Ovary (tissue), 7 donors: ENCODE measurements at regions not wholly inside any gene's neighbourhood (a gene's known extent, or its start where the extent isn't known, plus 50 kb on each side); places are given as distances from the start of the nearest gene placed in this dataset.
A peak's percentile ranks its signal among the peaks of the same experiment; 100 is the strongest.

Source experiments
- DNase-seq, 5 donors: peaks; one replicate each; pipeline ENCODE4 v3.0.0-alpha.2; 2019 to 2020
- H3K27ac ChIP-seq, 2 donors: fragments of 200-600 bp; one replicate each; pipeline versions ENCODE4 v1.5.1 to v1.8.0; 2019 to 2022
- H3K27me3 ChIP-seq: fragments of 200-600 bp; one replicate; pipeline ENCODE4 v1.8.0; 2022
- H3K36me3 ChIP-seq: fragments of 200-600 bp; sonication (generic); one replicate; pipeline ENCODE4 v1.5.1; 2019
- H3K4me1 ChIP-seq: one replicate; pipeline ENCODE4 v1.8.1; 2013; ENCODE audit warnings: mild to moderate bottlenecking, moderate library complexity; ENCODE audit not compliant: insufficient read depth
- H3K4me3 ChIP-seq: fragments of 200-600 bp; sonication (generic); one replicate; pipeline ENCODE4 v1.5.1; 2017
- H3K9me3 ChIP-seq, 2 donors: fragments of 200-600 bp in 1 of 2; sonication (generic) in 1 of 2; one replicate each; pipeline versions ENCODE4 v1.5.1 to v1.8.1; 2013 to 2019; ENCODE audit warnings: mild to moderate bottlenecking in 1 of 2, moderate library complexity in 1 of 2
- EP300 ChIP-seq: sonication (generic); formaldehyde crosslinking; IDR thresholded peaks from one replicate; pipeline ENCODE4 v1.6.1; 2017; ENCODE audit warnings: antibody characterized with exemption
- POLR2A ChIP-seq: fragments of 450-650 bp; IDR thresholded peaks from one replicate; pipeline ENCODE4 v1.6.1; 2017; ENCODE audit warnings: antibody characterized with exemption, mild to moderate bottlenecking, moderate library complexity
- WGBS, 3 donors: extraction: QIAGEN DNeasy Blood & Tissue Kit in 1 of 3; methylation state at CpG; one replicate each; pipeline versions ENCODE4 v1.1.5 to v1.1.7; 2013 to 2017; 5-methylcytosine and 5-hydroxymethylcytosine counted together
- intact Hi-C, 4 donors: fragments of 100-400 bp; cut with DNase I; formaldehyde crosslinking; loops; one replicate each; pipeline versions ENCODE4 v1.11.0 to v1.15.1; 2022 to 2023
- TF ChIP-seq, protein P1 (sequence below), 3 donors: fragments of 450-650 bp in 2 of 3; fragments of 200-600 bp in 1 of 3; IDR thresholded peaks; one replicate each; pipeline versions ENCODE4 v1.5.1 to v1.8.0; 2016 to 2022; ENCODE audit warnings: antibody characterized with exemption in 3 of 3, mild to moderate bottlenecking in 1 of 3
- donor health status: DM: no; HTN: no; CAD: no; lungs with moderate emphysema.
- donor health status: DM: no; HTN: no; CAD: no.
- donor health status: Bipolar disorder and iron deficiency.
- donor health status: DM: no; HTN: no; CAD: no.
- donor health status: DM: yes; HTN: yes; CAD: no.

DNA sequence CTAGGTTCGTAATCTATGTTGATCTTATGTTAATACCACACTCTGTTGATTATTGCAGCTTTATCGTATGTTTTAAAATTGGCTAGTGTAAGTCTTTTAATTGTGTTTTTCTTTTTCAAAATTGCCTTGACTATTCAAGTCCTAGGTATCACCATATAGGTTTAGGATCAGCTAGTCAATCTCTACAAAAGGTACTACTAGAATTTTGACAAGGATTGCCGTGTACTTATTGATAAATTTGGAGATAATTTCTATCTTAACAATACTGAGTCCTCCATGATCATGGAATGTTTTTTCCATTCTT lies 117.9 kb upstream of the PRSS3 start:
- Histone ChIP-seq H3K4me3 (peak overlapping the region; percentile 37), H3K9me3 (peaks cover 0 to 3% of the 10 kb centered on the region in 2 donors), H3K27me3 (no peaks in the 10 kb centered on the region), H3K36me3 (no peaks in the 10 kb centered on the region), H3K27ac (no peak overlapping the region), H3K4me1 (no peaks in the 10 kb centered on the region)
- 31 to 40% (median 32%) methylated on average over 3 of the region's 3 CpGs for WGBS, 3 donors
- intact Hi-C loops: no loop called here
- DNase-seq: no peak
- TF ChIP-seq, protein P1, sequence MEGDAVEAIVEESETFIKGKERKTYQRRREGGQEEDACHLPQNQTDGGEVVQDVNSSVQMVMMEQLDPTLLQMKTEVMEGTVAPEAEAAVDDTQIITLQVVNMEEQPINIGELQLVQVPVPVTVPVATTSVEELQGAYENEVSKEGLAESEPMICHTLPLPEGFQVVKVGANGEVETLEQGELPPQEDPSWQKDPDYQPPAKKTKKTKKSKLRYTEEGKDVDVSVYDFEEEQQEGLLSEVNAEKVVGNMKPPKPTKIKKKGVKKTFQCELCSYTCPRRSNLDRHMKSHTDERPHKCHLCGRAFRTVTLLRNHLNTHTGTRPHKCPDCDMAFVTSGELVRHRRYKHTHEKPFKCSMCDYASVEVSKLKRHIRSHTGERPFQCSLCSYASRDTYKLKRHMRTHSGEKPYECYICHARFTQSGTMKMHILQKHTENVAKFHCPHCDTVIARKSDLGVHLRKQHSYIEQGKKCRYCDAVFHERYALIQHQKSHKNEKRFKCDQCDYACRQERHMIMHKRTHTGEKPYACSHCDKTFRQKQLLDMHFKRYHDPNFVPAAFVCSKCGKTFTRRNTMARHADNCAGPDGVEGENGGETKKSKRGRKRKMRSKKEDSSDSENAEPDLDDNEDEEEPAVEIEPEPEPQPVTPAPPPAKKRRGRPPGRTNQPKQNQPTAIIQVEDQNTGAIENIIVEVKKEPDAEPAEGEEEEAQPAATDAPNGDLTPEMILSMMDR (IDR thresholded peaks at IDR 0.05): no peak
- TF ChIP-seq POLR2A (no peak), EP300 (no peak)

DNA sequence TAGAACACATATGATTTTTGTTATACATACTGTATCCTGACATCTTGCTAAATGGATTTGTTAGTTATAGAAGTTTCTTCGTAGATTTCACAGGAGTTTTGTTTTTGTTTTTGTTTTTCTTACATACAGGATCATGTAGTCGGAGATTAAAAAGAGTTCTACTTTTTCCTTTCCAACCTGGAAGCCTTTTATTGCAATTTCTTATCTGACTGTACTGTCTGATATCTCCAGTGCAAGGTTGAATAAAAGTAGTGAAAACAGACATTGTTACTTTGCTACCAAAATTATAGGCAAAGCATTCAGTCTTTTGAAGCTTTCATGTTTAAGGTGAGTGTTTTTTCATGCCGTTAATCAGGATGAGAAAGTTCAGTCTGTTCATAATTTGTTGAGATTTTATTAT lies 117.4 kb upstream of the PRSS3 start:
- intact Hi-C loops: no loop called here
- TF ChIP-seq, protein P1 (IDR thresholded peaks at IDR 0.05): no peak
- TF ChIP-seq EP300: no peak

DNA sequence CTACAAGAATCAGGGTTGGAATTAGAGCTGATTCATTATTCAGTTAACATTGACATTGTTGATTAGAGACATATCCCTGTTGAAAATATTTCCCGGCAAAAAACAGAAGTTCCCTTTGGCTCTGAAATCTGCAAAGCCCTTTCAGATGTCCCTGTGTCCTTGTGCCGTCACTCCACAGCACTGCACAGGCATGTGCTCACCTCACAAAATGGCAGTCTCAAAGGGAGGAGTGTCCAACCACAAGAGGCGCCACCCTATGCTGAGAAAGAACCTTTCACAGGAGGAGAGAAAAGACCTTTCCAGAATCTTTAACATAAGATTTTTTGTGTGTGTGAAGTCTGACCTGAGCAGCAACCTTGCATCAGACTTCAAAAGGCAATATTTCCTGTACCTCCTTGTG lies 112.8 kb upstream of the PRSS3 start:
- intact Hi-C loops: no loop called here
- 51 to 57% (median 53%) methylated on average over 3 of the region's 3 CpGs for WGBS, 3 donors

More for the DNA sequence above, 117.4 kb upstream of the PRSS3 start:
- Histone ChIP-seq H3K9me3 (peaks cover 0 to 3% of the 10 kb centered on the region in 2 donors), H3K36me3 (no peaks in the 10 kb centered on the region), H3K4me3 (no peak overlapping the region), H3K4me1 (no peaks in the 10 kb centered on the region), H3K27ac (no peak overlapping the region), H3K27me3 (no peaks in the 10 kb centered on the region)
- WGBS, 3 donors: 82 to 90% (median 88%) methylated on average over 3 of the region's 3 CpGs
- no peak for DNase-seq

DNA sequence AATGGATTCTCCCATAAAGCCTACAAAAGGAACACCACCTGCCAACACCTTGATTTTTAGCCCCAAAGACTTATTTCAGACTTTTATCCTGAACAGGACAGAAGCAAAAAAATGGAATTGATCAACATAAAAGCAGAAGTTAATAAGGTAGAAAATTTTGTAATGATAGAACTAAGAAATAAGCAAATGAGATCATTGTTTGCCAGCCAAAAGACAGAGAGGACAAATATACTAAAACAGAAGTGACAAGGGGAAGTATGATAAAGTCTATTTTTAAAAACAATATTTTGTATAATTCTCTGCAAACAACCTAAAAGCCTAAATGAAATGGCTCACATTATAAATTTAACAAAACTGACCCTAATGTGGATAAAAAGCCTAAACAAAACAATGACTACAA lies 110.5 kb upstream of the PRSS3 start:
- intact Hi-C loops: no loop called here
- TF ChIP-seq, protein P1 (IDR thresholded peaks at IDR 0.05): no peak
- no peak for TF ChIP-seq POLR2A
- no peak for TF ChIP-seq EP300

More for the DNA sequence above, 112.8 kb upstream of the PRSS3 start:
- TF ChIP-seq EP300 (no peak), POLR2A (no peak)
- TF ChIP-seq, protein P1 (IDR thresholded peaks at IDR 0.05): no peak
- H3K36me3 ChIP-seq: no peaks in the 10 kb centered on the region
- H3K4me1 ChIP-seq: no peaks in the 10 kb centered on the region
- H3K9me3 ChIP-seq: no peaks in the 10 kb centered on the region
- no peak overlapping the region for H3K27ac ChIP-seq
- no peak overlapping the region for H3K4me3 ChIP-seq
- H3K27me3 ChIP-seq: no peaks in the 10 kb centered on the region
- no peak for DNase-seq

DNA sequence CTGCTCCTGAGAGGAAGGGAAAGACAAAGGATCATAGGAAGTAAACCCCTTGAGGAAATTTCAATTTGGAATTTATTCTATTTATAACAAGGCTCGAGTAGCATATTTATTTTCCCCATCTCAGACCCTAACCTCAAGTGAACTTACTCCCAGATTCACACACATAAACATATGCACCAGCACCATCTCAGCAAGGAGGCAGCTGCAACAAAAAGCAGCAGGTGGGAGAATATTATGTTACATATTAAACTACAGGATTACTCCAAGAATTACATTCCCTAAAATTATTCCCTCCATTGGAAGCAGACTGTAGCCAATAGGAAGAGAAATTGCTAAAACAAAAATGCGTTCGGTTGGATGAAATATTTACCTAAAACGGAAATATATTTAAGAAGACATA lies 108.4 kb upstream of the PRSS3 start:
- intact Hi-C loops: no loop called here
- no peaks in the 10 kb centered on the region for H3K27me3 ChIP-seq
- WGBS, 3 donors: 65 to 72% (median 67%) methylated on average over 4 of the region's 4 CpGs
- H3K36me3 ChIP-seq: no peaks in the 10 kb centered on the region
- no peak for TF ChIP-seq EP300
- no peak for TF ChIP-seq POLR2A
- TF ChIP-seq, protein P1 (IDR thresholded peaks at IDR 0.05): no peak
- no peak overlapping the region for H3K27ac ChIP-seq
- H3K4me3 ChIP-seq: no peak overlapping the region
- no peaks in the 10 kb centered on the region for H3K9me3 ChIP-seq
- H3K4me1 ChIP-seq: no peaks in the 10 kb centered on the region
- no peak for DNase-seq

More for the DNA sequence above, 110.5 kb upstream of the PRSS3 start:
- no peak for DNase-seq
- no peaks in the 10 kb centered on the region for H3K4me1 ChIP-seq
- no peak overlapping the region for H3K27ac ChIP-seq
- H3K36me3 ChIP-seq: no peaks in the 10 kb centered on the region
- H3K27me3 ChIP-seq: no peaks in the 10 kb centered on the region
- no peaks in the 10 kb centered on the region for H3K9me3 ChIP-seq
- no peak overlapping the region for H3K4me3 ChIP-seq
